HepG2 (cell line): ENCODE measurements at regions not wholly inside any gene's neighbourhood (a gene's known extent, or its start where the extent isn't known, plus 50 kb on each side); places are given as distances from the start of the nearest gene placed in this dataset.

Experiments used
- ATAC-seq: fragments of 200-7000 bp; cut with Tn5 transposase; 3 replicates; pipeline ENCODE4 v1.9.1; 2020; ENCODE audit warnings: mild to moderate bottlenecking, moderate library complexity
- BruUV-seq: library from RNA; stranded (reverse); fragments of 400-500 nt; replicated peaks from 2 replicates; lab custom pipeline; 2021; lab: Mats Ljungman, UMichigan
- CTCF ChIA-PET: fragments of 300-600 bp; formaldehyde crosslinking; extraction: SDS; loops from one replicate; lab custom pipeline; 2021; ENCODE audit warnings: low total read pairs, inconsistent platforms, low intra/inter-chr PET ratio; lab: Yijun Ruan, JAX
- POLR2A ChIA-PET: fragments of 350-600 bp; sonication (Branson Sonifier 250); formaldehyde crosslinking; loops from one replicate; lab custom pipeline; 2020; ENCODE audit warnings: antibody characterized with exemption, inconsistent platforms; lab: Yijun Ruan, JAX
- DNase-seq: peaks from one replicate; pipeline ENCODE4 v3.0.0-alpha.2; 2015; ENCODE audit warnings: low spot score
- FAIRE-seq: peaks from 3 replicates; lab custom pipeline; 2011; peaks lifted over from hg19 to GRCh38; lab: Jason Lieb, UNC
- H2AFZ ChIP-seq: one replicate; pipeline ENCODE4 v1.6.1; 2011; ENCODE audit warnings: low read length, inconsistent platforms
- H3K27ac ChIP-seq: fragments of 300-600 bp; 3 replicates; pipeline ENCODE4 v1.8.0; 2011; ENCODE audit warnings: mixed run types, mild to moderate bottlenecking, mixed read lengths, low read length, inconsistent platforms; ENCODE audit not compliant: insufficient read depth; ENCODE audit errors: extremely low read length
- H3K27me3 ChIP-seq, 2 experiments: fragments of 200-600 bp in 1 of 2; 2 replicates in 1 of 2; 3 replicates in 1 of 2; pipeline versions ENCODE4 v1.6.0 to v1.8.0; 2011; ENCODE audit warnings: low read length in 2 of 2, mild to moderate bottlenecking in 2 of 2, moderate library complexity in 2 of 2, inconsistent platforms in 1 of 2; ENCODE audit not compliant: insufficient read depth in 2 of 2, control insufficient read depth in 1 of 2
- H3K36me3 ChIP-seq, 2 experiments: fragments of 200-600 bp in 1 of 2; replicated peaks in 1 of 2; 2 replicates in 1 of 2; 3 replicates in 1 of 2; pipeline versions ENCODE4 v1.5.1 to v1.8.0; 2011; ENCODE audit warnings: low read length in 2 of 2, inconsistent platforms in 1 of 2; ENCODE audit not compliant: insufficient read depth in 2 of 2, control insufficient read depth in 1 of 2
- H3K4me1 ChIP-seq: 2 replicates; pipeline ENCODE4 v1.5.1; 2012; ENCODE audit warnings: low read length, inconsistent platforms; ENCODE audit not compliant: insufficient read depth
- H3K4me2 ChIP-seq: 2 replicates; pipeline ENCODE4 v1.6.0; 2011; ENCODE audit warnings: low read depth, low read length, inconsistent platforms
- H3K4me3 ChIP-seq, 3 experiments: fragments of 200-600 bp in 1 of 3; sonication (generic), shearing (Covaris generic) in 1 of 3; replicated peaks in 1 of 3; 2 replicates each; pipeline ENCODE4 v1.5.1; 2011 to 2016; ENCODE audit warnings: low read length in 3 of 3, inconsistent platforms in 2 of 3, low read depth in 2 of 3, mild to moderate bottlenecking in 2 of 3, control low read depth in 1 of 3, mixed read lengths in 1 of 3; ENCODE audit not compliant: insufficient read depth in 1 of 3
- H3K79me2 ChIP-seq: one replicate; pipeline ENCODE4 v1.6.1; 2011; ENCODE audit warnings: low read length, inconsistent platforms; ENCODE audit not compliant: insufficient read depth
- H3K9ac ChIP-seq: 2 replicates; pipeline ENCODE4 v1.6.0; 2011; ENCODE audit warnings: mild to moderate bottlenecking, low read depth, low read length, inconsistent platforms; ENCODE audit not compliant: insufficient read depth
- H3K9me3 ChIP-seq: 2 replicates; pipeline ENCODE4 v1.5.1; 2012; ENCODE audit warnings: mild to moderate bottlenecking, low read length
- H4K20me1 ChIP-seq: 2 replicates; pipeline ENCODE4 v1.6.0; 2011; ENCODE audit warnings: inconsistent platforms, mild to moderate bottlenecking, low read length, moderate library complexity; ENCODE audit not compliant: insufficient read depth
- MLX ChIP-seq: IDR thresholded peaks from 2 replicates; pipeline ENCODE4 v1.6.1; 2016
- RFX3 ChIP-seq: IDR thresholded peaks from 2 replicates; pipeline ENCODE4 v1.6.1; 2016; ENCODE audit warnings: missing biosample characterization, missing genetic modification reagents
- RFXANK ChIP-seq: IDR thresholded peaks from 2 replicates; pipeline ENCODE4 v1.6.1; 2016
- SUZ12 ChIP-seq: fragments of 150-350 bp; IDR thresholded peaks from 2 replicates; pipeline ENCODE4 v1.6.1; 2014; ENCODE audit warnings: low read depth, low read length
- YEATS4 ChIP-seq: sonication (generic); formaldehyde crosslinking; IDR thresholded peaks from 2 replicates; pipeline ENCODE4 v1.4.0; 2020; ENCODE audit warnings: missing genetic modification reagents, borderline replicate concordance
- ZNF142 ChIP-seq: sonication (generic); formaldehyde crosslinking; IDR thresholded peaks from 2 replicates; pipeline ENCODE4 v1.4.0; 2020; ENCODE audit warnings: missing genetic modification reagents
- ZNF232 ChIP-seq: sonication (generic); formaldehyde crosslinking; IDR thresholded peaks from 2 replicates; pipeline ENCODE4 v1.4.0; 2020; ENCODE audit warnings: missing genetic modification reagents, borderline replicate concordance
- ZNF275 ChIP-seq: sonication (generic); formaldehyde crosslinking; IDR thresholded peaks from 2 replicates; pipeline ENCODE4 v1.8.0; 2022; ENCODE audit warnings: missing genetic modification reagents, mild to moderate bottlenecking, inconsistent platforms, borderline replicate concordance
- WGBS: methylation state at CpG from one replicate; pipeline ENCODE4 v1.1.6; 2017; ENCODE audit warnings: low lambda C conversion rate; 5-methylcytosine and 5-hydroxymethylcytosine counted together
- in situ Hi-C: cut with HindIII; loops from 2 replicates; pipeline ENCODE4 v1.10.0; 2017; ENCODE audit warnings: low pct_unique_long_range_greater_than_20kb; ENCODE audit not compliant: extremely low pct_ligation_motif_present
- intact Hi-C: fragments of 100-400 bp; cut with micrococcal nuclease; formaldehyde crosslinking; loops from one replicate; pipeline ENCODE4 v1.10.0; 2022; ENCODE audit not compliant: unreplicated experiment

- FAIRE-seq: no peak
- Histone ChIP-seq H3K27ac (no peak overlapping the region), H3K4me3 (no peak overlapping the region), H3K9ac (no peak overlapping the region), H3K4me1 (no peaks in the 10 kb centered on the region), H2AFZ (no peak overlapping the region), H3K9me3 (peaks cover 24% of the 10 kb centered on the region), H3K27me3 (no peaks in the 10 kb centered on the region), H3K36me3 (no peaks in the 10 kb centered on the region), H4K20me1 (no peaks in the 10 kb centered on the region), H3K4me2 (no peak overlapping the region), H3K79me2 (no peaks in the 10 kb centered on the region)
- intact Hi-C loops (no loop called here), in situ Hi-C loops (no loop called here)
- POLR2A ChIA-PET: no interaction called here
- DNase-seq: no peak
- ATAC-seq: no peak
- no peak for TF ChIP-seq MLX (CRISPR knock-in tag)
- no peak for TF ChIP-seq ZNF142 (CRISPR knock-in tag)
- TF ChIP-seq RFX3 (CRISPR knock-in tag): no peak
- TF ChIP-seq YEATS4 (CRISPR knock-in tag): no peak
- TF ChIP-seq SUZ12: no peak
- TF ChIP-seq ZNF232 (CRISPR knock-in tag): no peak
- no peak for TF ChIP-seq ZNF275 (CRISPR knock-in tag)
- no peak for TF ChIP-seq RFXANK
- 10% methylated on average over 4 of the region's 5 CpGs for WGBS
- no TSS peak for BruUV-seq
- CTCF ChIA-PET: no interaction called here
Measured at GRCh38 chr3:25246913-25247312, 181.2 kb upstream of the RARB start.
